HEK293 (cell line): ENCODE measurements at regions not wholly inside any gene's neighbourhood (a gene's known extent, or its start where the extent isn't known, plus 50 kb on each side); places are given as distances from the start of the nearest gene placed in this dataset.

ENCODE experiments used
- CTCF ChIA-PET: fragments of 350-600 bp; formaldehyde crosslinking; extraction: SDS; loops from one replicate; lab custom pipeline; 2021; ENCODE audit warnings: antibody characterized with exemption; lab: Yijun Ruan, JAX
- POLR2A ChIA-PET: fragments of 300-600 bp; formaldehyde crosslinking; extraction: SDS; loops from one replicate; lab custom pipeline; 2020; ENCODE audit warnings: antibody characterized with exemption, inconsistent platforms; lab: Yijun Ruan, JAX
- H3K27ac ChIP-seq: fragments of 200-500 bp; sonication (Bioruptor generic); 2 replicates; pipeline ENCODE4 v1.5.1; 2014; ENCODE audit warnings: low read depth, low read length, control low read depth, inconsistent platforms; ENCODE audit errors: extremely low read depth
- H3K36me3 ChIP-seq, 2 experiments: fragments of 200-500 bp in 1 of 2; sonication (Bioruptor generic) in 1 of 2; 1 replicate in 1 of 2; 2 replicates in 1 of 2; pipeline ENCODE4 v1.5.1; 2014 to 2017; ENCODE audit warnings: inconsistent platforms in 2 of 2, low read length in 2 of 2; ENCODE audit not compliant: control insufficient read depth in 2 of 2, insufficient read depth in 1 of 2
- H3K4me1 ChIP-seq: fragments of 200-500 bp; sonication (Bioruptor generic); 2 replicates; pipeline ENCODE4 v1.5.1; 2014; ENCODE audit warnings: mild to moderate bottlenecking, low read length, inconsistent platforms; ENCODE audit not compliant: control insufficient read depth, insufficient read depth
- H3K4me3 ChIP-seq: 2 replicates; pipeline ENCODE4 v1.5.1; 2011; ENCODE audit warnings: low read depth, mild to moderate bottlenecking, control low read depth, low read length, moderate library complexity
- H3K9me3 ChIP-seq: fragments of 200-500 bp; sonication (Bioruptor generic); 2 replicates; pipeline ENCODE4 v1.5.1; 2014; ENCODE audit warnings: low read depth, low read length, inconsistent platforms; ENCODE audit not compliant: control insufficient read depth, insufficient read depth
- GLIS2 ChIP-seq: fragments of 450-650 bp; formaldehyde crosslinking; IDR thresholded peaks from 2 replicates; pipeline ENCODE4 v1.5.1; 2016; ENCODE audit warnings: missing biosample characterization, missing genetic modification characterization
- KLF7 ChIP-seq: fragments of 450-650 bp; formaldehyde crosslinking; IDR thresholded peaks from 2 replicates; pipeline ENCODE4 v1.5.1; 2016; ENCODE audit warnings: missing biosample characterization, missing genetic modification characterization, borderline replicate concordance
- KLF9 ChIP-seq: fragments of 450-650 bp; formaldehyde crosslinking; IDR thresholded peaks from 2 replicates; pipeline ENCODE4 v1.5.1; 2016; ENCODE audit warnings: missing biosample characterization, missing genetic modification characterization, low read depth
- SETDB1 ChIP-seq: IDR thresholded peaks from one replicate; pipeline ENCODE4 v1.6.1; 2017; ENCODE audit warnings: mild to moderate bottlenecking, low read length, moderate library complexity, mixed read lengths; ENCODE audit not compliant: insufficient read length
- SP2 ChIP-seq: fragments of 450-650 bp; formaldehyde crosslinking; IDR thresholded peaks from 2 replicates; pipeline ENCODE4 v1.5.1; 2016; ENCODE audit warnings: missing biosample characterization, missing genetic modification characterization
- TRIM28 ChIP-seq: IDR thresholded peaks from 2 replicates; pipeline ENCODE4 v1.6.1; 2011; ENCODE audit warnings: low read length, control low read depth, borderline replicate concordance
- ZBTB17 ChIP-seq: fragments of 450-650 bp; formaldehyde crosslinking; IDR thresholded peaks from 2 replicates; pipeline ENCODE4 v1.5.1; 2016; ENCODE audit warnings: missing biosample characterization, missing genetic modification characterization
- ZEB2 ChIP-seq: fragments of 450-650 bp; formaldehyde crosslinking; IDR thresholded peaks from 2 replicates; pipeline ENCODE4 v1.5.1; 2016; ENCODE audit warnings: missing biosample characterization, missing genetic modification characterization
- ZFP3 ChIP-seq: fragments of 450-650 bp; formaldehyde crosslinking; IDR thresholded peaks from 2 replicates; pipeline ENCODE4 v1.5.1; 2016; ENCODE audit warnings: low read depth, missing biosample characterization, missing genetic modification characterization
- ZFP41 ChIP-seq: fragments of 450-650 bp; formaldehyde crosslinking; IDR thresholded peaks from 2 replicates; pipeline ENCODE4 v1.5.1; 2016; ENCODE audit warnings: missing biosample characterization, missing genetic modification characterization, borderline replicate concordance
- ZIC2 ChIP-seq: fragments of 450-650 bp; formaldehyde crosslinking; IDR thresholded peaks from 2 replicates; pipeline ENCODE4 v1.5.1; 2016; ENCODE audit warnings: missing biosample characterization, missing genetic modification characterization
- ZNF133 ChIP-seq: fragments of 450-650 bp; formaldehyde crosslinking; IDR thresholded peaks from 2 replicates; pipeline ENCODE4 v1.5.1; 2016; ENCODE audit warnings: missing biosample characterization, missing genetic modification characterization
- ZNF169 ChIP-seq: fragments of 450-650 bp; formaldehyde crosslinking; IDR thresholded peaks from 2 replicates; pipeline ENCODE4 v1.5.1; 2016; ENCODE audit warnings: missing biosample characterization, missing genetic modification characterization
- ZNF266 ChIP-seq: fragments of 450-650 bp; formaldehyde crosslinking; IDR thresholded peaks from 2 replicates; pipeline ENCODE4 v1.5.1; 2016; ENCODE audit warnings: missing biosample characterization, missing genetic modification characterization, low read depth
- ZNF324 ChIP-seq: fragments of 450-650 bp; formaldehyde crosslinking; IDR thresholded peaks from 2 replicates; pipeline ENCODE4 v1.5.1; 2016; ENCODE audit warnings: missing biosample characterization, missing genetic modification characterization
- ZNF335 ChIP-seq: fragments of 450-650 bp; formaldehyde crosslinking; conservative IDR thresholded peaks from 2 replicates; pipeline ENCODE4 v1.5.1; 2016; ENCODE audit warnings: missing biosample characterization, missing genetic modification characterization
- ZNF571 ChIP-seq: fragments of 450-650 bp; formaldehyde crosslinking; IDR thresholded peaks from 2 replicates; pipeline ENCODE4 v1.5.0; 2017; ENCODE audit warnings: missing biosample characterization, missing genetic modification characterization
- ZNF610 ChIP-seq: fragments of 450-650 bp; formaldehyde crosslinking; IDR thresholded peaks from 2 replicates; pipeline ENCODE4 v1.5.1; 2016; ENCODE audit warnings: missing biosample characterization, missing genetic modification characterization, borderline replicate concordance
- TF ChIP-seq, protein P1 (sequence below): fragments of 450-650 bp; formaldehyde crosslinking; IDR thresholded peaks from 2 replicates; pipeline ENCODE4 v1.5.0; 2017; ENCODE audit warnings: missing biosample characterization, missing genetic modification characterization, borderline replicate concordance
- TF ChIP-seq, protein P2 (sequence below): fragments of 450-650 bp; formaldehyde crosslinking; IDR thresholded peaks from 2 replicates; pipeline ENCODE4 v1.5.1; 2017; ENCODE audit warnings: missing biosample characterization, missing genetic modification characterization
- TF ChIP-seq, protein P3 (sequence below): fragments of 450-650 bp; formaldehyde crosslinking; IDR thresholded peaks from 2 replicates; pipeline ENCODE4 v1.5.1; 2017; ENCODE audit warnings: missing biosample characterization, missing genetic modification characterization
- TF ChIP-seq, protein P4 (sequence below): fragments of 450-650 bp; formaldehyde crosslinking; IDR thresholded peaks from 2 replicates; pipeline ENCODE4 v1.5.1; 2016; ENCODE audit warnings: missing biosample characterization, missing genetic modification characterization, borderline replicate concordance
- TF ChIP-seq, protein P5 (sequence below): fragments of 450-650 bp; formaldehyde crosslinking; IDR thresholded peaks from 2 replicates; pipeline ENCODE4 v1.5.1; 2016; ENCODE audit warnings: missing biosample characterization, missing genetic modification characterization
- TF ChIP-seq, protein P6 (sequence below): fragments of 450-650 bp; formaldehyde crosslinking; IDR thresholded peaks from 2 replicates; pipeline ENCODE4 v1.5.1; 2016; ENCODE audit warnings: missing biosample characterization, missing genetic modification characterization
- TF ChIP-seq, protein P7 (sequence below): fragments of 450-650 bp; formaldehyde crosslinking; IDR thresholded peaks from 2 replicates; pipeline ENCODE4 v1.5.1; 2017; ENCODE audit warnings: missing biosample characterization, missing genetic modification characterization

DNA sequence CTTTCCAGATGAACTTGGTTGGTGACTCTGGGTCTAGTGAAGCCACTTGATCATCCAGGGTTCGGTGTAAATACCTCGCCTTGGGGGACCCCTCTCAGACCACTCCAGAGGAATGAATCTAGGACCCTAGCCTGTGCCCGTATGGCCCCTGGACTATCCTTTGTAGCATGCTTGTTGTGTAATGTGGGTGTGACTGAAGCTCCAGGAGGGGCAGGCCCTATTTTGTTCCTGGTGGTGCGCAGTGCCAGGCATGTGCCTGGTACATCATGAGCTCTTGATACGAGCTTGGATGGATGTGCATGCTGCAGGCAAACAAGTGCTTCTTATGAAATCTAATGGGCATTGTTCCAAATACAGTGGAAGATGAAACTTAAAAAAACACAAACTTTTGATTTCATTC lies 82.8 kb downstream of the EBLN2 start (continued):
- TF ChIP-seq, protein P1, sequence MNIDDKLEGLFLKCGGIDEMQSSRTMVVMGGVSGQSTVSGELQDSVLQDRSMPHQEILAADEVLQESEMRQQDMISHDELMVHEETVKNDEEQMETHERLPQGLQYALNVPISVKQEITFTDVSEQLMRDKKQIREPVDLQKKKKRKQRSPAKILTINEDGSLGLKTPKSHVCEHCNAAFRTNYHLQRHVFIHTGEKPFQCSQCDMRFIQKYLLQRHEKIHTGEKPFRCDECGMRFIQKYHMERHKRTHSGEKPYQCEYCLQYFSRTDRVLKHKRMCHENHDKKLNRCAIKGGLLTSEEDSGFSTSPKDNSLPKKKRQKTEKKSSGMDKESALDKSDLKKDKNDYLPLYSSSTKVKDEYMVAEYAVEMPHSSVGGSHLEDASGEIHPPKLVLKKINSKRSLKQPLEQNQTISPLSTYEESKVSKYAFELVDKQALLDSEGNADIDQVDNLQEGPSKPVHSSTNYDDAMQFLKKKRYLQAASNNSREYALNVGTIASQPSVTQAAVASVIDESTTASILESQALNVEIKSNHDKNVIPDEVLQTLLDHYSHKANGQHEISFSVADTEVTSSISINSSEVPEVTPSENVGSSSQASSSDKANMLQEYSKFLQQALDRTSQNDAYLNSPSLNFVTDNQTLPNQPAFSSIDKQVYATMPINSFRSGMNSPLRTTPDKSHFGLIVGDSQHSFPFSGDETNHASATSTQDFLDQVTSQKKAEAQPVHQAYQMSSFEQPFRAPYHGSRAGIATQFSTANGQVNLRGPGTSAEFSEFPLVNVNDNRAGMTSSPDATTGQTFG (tag by site-specific recombination): no peak
- TF ChIP-seq ZNF335 (tag by site-specific recombination) (no peak), GLIS2 (no peak), ZIC2 (no peak), ZNF324 (no peak), ZNF133 (no peak), KLF9 (tag by site-specific recombination) (0 out of 2 replicates have a peak, but pooled peaks have one; percentile 7), ZNF571 (tag by site-specific recombination) (no peak), SP2 (tag by site-specific recombination) (no peak)
- TF ChIP-seq, protein P2, sequence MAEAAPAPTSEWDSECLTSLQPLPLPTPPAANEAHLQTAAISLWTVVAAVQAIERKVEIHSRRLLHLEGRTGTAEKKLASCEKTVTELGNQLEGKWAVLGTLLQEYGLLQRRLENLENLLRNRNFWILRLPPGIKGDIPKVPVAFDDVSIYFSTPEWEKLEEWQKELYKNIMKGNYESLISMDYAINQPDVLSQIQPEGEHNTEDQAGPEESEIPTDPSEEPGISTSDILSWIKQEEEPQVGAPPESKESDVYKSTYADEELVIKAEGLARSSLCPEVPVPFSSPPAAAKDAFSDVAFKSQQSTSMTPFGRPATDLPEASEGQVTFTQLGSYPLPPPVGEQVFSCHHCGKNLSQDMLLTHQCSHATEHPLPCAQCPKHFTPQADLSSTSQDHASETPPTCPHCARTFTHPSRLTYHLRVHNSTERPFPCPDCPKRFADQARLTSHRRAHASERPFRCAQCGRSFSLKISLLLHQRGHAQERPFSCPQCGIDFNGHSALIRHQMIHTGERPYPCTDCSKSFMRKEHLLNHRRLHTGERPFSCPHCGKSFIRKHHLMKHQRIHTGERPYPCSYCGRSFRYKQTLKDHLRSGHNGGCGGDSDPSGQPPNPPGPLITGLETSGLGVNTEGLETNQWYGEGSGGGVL: no peak
- TF ChIP-seq, all 188 proteins: peak for 4

DNA sequence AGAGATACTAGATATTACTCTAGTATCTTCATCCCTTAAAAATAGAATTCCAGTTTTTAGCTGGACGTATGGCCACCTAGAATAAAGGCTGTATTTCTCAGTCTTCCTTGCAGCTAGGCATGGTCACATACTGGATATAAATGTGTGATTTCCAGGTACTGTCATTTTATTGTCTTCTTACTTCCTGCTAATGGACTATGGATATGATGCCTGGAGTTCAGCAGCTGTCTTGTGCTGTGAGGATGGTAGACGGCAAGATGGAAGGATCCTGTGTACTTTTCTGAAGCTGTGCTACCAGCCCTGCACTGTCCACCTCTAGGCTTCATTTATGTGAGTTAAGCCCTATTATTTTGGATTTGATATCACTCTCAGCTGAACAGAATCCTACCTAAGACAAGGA lies 83.4 kb downstream of the EBLN2 start:
- TF ChIP-seq SETDB1: peak; percentile 66
- no peak for TF ChIP-seq ZBTB17
- no peak for TF ChIP-seq ZNF610
- TF ChIP-seq, protein P3, sequence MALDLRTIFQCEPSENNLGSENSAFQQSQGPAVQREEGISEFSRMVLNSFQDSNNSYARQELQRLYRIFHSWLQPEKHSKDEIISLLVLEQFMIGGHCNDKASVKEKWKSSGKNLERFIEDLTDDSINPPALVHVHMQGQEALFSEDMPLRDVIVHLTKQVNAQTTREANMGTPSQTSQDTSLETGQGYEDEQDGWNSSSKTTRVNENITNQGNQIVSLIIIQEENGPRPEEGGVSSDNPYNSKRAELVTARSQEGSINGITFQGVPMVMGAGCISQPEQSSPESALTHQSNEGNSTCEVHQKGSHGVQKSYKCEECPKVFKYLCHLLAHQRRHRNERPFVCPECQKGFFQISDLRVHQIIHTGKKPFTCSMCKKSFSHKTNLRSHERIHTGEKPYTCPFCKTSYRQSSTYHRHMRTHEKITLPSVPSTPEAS: no peak
- TF ChIP-seq, protein P4, sequence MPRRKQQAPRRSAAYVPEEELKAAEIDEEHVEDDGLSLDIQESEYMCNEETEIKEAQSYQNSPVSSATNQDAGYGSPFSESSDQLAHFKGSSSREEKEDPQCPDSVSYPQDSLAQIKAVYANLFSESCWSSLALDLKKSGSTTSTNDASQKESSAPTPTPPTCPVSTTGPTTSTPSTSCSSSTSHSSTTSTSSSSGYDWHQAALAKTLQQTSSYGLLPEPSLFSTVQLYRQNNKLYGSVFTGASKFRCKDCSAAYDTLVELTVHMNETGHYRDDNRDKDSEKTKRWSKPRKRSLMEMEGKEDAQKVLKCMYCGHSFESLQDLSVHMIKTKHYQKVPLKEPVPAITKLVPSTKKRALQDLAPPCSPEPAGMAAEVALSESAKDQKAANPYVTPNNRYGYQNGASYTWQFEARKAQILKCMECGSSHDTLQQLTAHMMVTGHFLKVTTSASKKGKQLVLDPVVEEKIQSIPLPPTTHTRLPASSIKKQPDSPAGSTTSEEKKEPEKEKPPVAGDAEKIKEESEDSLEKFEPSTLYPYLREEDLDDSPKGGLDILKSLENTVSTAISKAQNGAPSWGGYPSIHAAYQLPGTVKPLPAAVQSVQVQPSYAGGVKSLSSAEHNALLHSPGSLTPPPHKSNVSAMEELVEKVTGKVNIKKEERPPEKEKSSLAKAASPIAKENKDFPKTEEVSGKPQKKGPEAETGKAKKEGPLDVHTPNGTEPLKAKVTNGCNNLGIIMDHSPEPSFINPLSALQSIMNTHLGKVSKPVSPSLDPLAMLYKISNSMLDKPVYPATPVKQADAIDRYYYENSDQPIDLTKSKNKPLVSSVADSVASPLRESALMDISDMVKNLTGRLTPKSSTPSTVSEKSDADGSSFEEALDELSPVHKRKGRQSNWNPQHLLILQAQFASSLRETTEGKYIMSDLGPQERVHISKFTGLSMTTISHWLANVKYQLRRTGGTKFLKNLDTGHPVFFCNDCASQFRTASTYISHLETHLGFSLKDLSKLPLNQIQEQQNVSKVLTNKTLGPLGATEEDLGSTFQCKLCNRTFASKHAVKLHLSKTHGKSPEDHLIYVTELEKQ: no peak
- no peak for TF ChIP-seq KLF7 (tag by site-specific recombination)
- no peak for TF ChIP-seq ZFP3 (tag by site-specific recombination)
- TF ChIP-seq, protein P5, sequence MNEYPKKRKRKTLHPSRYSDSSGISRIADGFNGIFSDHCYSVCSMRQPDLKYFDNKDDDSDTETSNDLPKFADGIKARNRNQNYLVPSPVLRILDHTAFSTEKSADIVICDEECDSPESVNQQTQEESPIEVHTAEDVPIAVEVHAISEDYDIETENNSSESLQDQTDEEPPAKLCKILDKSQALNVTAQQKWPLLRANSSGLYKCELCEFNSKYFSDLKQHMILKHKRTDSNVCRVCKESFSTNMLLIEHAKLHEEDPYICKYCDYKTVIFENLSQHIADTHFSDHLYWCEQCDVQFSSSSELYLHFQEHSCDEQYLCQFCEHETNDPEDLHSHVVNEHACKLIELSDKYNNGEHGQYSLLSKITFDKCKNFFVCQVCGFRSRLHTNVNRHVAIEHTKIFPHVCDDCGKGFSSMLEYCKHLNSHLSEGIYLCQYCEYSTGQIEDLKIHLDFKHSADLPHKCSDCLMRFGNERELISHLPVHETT (tag by site-specific recombination): no peak
- TF ChIP-seq, protein P6, sequence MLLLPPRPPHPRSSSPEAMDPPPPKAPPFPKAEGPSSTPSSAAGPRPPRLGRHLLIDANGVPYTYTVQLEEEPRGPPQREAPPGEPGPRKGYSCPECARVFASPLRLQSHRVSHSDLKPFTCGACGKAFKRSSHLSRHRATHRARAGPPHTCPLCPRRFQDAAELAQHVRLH (tag by site-specific recombination): peak; percentile 92
- TF ChIP-seq TRIM28: peak; percentile 76
- TF ChIP-seq ZNF266 (tag by site-specific recombination): no peak
- TF ChIP-seq ZEB2 (tag by site-specific recombination): no peak
- no peak for TF ChIP-seq ZNF169
- TF ChIP-seq ZFP41 (tag by site-specific recombination): no peak
- TF ChIP-seq, protein P7, sequence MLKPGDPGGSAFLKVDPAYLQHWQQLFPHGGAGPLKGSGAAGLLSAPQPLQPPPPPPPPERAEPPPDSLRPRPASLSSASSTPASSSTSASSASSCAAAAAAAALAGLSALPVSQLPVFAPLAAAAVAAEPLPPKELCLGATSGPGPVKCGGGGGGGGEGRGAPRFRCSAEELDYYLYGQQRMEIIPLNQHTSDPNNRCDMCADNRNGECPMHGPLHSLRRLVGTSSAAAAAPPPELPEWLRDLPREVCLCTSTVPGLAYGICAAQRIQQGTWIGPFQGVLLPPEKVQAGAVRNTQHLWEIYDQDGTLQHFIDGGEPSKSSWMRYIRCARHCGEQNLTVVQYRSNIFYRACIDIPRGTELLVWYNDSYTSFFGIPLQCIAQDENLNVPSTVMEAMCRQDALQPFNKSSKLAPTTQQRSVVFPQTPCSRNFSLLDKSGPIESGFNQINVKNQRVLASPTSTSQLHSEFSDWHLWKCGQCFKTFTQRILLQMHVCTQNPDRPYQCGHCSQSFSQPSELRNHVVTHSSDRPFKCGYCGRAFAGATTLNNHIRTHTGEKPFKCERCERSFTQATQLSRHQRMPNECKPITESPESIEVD (tag by site-specific recombination): no peak
- Histone ChIP-seq H3K27ac (no peak overlapping the region), H3K9me3 (no peaks in the 10 kb centered on the region), H3K36me3 (no peaks in the 10 kb centered on the region), H3K4me1 (peaks cover 15% of the 10 kb centered on the region), H3K4me3 (no peak overlapping the region)
- POLR2A ChIA-PET: no interaction called here
- CTCF ChIA-PET: interaction anchor here (1.1 kb wide), 1 partner anchor 357 kb away, joined by 3 read pairs; no protein-coding TSS in a partner anchor
